HG03135 (cell line): ENCODE measurements at regions not wholly inside any gene's neighbourhood (a gene's known extent, or its start where the extent isn't known, plus 50 kb on each side); places are given as distances from the start of the nearest gene placed in this dataset.
"Not testable (repeated sequence)": the region's sequence is repeated elsewhere in the genome, so short reads cannot be mapped to it uniquely, and the experiment has no call there.

Experiments
- ATAC-seq: cut with Tn5 transposase; IDR thresholded peaks from one replicate; pipeline ENCODE4 v1.9.1; 2021; ENCODE audit warnings: mild to moderate bottlenecking, moderate library complexity; ENCODE audit not compliant: unreplicated experiment

GRCh38 chr21:32930673-32931072 lies 95.1 kb upstream of the OLIG2 start:
- ATAC-seq = no peak

- not testable (repeated sequence) for ATAC-seq
Observed at GRCh38 chr21:32934068-32934467, 91.7 kb upstream of the OLIG2 start.

GRCh38 chr21:32934829-32935228 lies 90.9 kb upstream of the OLIG2 start:
- ATAC-seq = no peak

- no peak for ATAC-seq
Observed at GRCh38 chr21:32940079-32941014, 85.4 kb upstream of the OLIG2 start.

GRCh38 chr21:32941263-32941662 lies 84.5 kb upstream of the OLIG2 start:
- no peak for ATAC-seq

- ATAC-seq = no peak
Observed at GRCh38 chr21:32946654-32947053, 79.1 kb upstream of the OLIG2 start.

GRCh38 chr21:32947736-32948135 lies 78.0 kb upstream of the OLIG2 start:
- no peak for ATAC-seq

GRCh38 chr21:32949701-32950100 lies 76.0 kb upstream of the OLIG2 start:
- ATAC-seq = no peak

- ATAC-seq = no peak
Observed at GRCh38 chr21:32951041-32951440, 74.7 kb upstream of the OLIG2 start.

- ATAC-seq = no peak
Observed at GRCh38 chr21:32954353-32954752, 71.4 kb upstream of the OLIG2 start.

GRCh38 chr21:32955311-32956060 lies 70.2 kb upstream of the OLIG2 start:
- ATAC-seq = no peak

GRCh38 chr21:32956061-32956656 lies 69.6 kb upstream of the OLIG2 start:
- ATAC-seq = no peak

GRCh38 chr21:32957545-32957944 lies 68.2 kb upstream of the OLIG2 start:
- no peak for ATAC-seq

GRCh38 chr21:32958288-32959002 lies 67.3 kb upstream of the OLIG2 start:
- ATAC-seq = no peak

GRCh38 chr21:32962268-32962667 lies 63.5 kb upstream of the OLIG2 start:
- no peak for ATAC-seq

- no peak for ATAC-seq
Observed at GRCh38 chr21:32965129-32965680, 60.5 kb upstream of the OLIG2 start.

- no peak for ATAC-seq
Observed at GRCh38 chr21:32966120-32966519, 59.6 kb upstream of the OLIG2 start.

- ATAC-seq = not testable (repeated sequence)
Observed at GRCh38 chr21:32968103-32968502, 57.6 kb upstream of the OLIG2 start.

- ATAC-seq = no peak
Observed at GRCh38 chr21:32974653-32975052, 51.1 kb upstream of the OLIG2 start.

GRCh38 chr21:32975811-32976431 lies 49.8 kb upstream of the OLIG2 start:
- no peak for ATAC-seq
